ENCODE measurements at regions not wholly inside any gene's neighbourhood (a gene's known extent, or its start where the extent isn't known, plus 50 kb on each side); places are given as distances from the start of the nearest gene placed in this dataset.

- no peak for TF ChIP-seq CTCF (IDR thresholded peaks at IDR 0.05; ENCODE audit: borderline replicate concordance, control extremely low read depth, extremely low read depth, insufficient read depth, missing control alignments)
- DNase-seq (ENCODE audit: low spot score): no peak
- in situ Hi-C loops (cut with MboI; ENCODE audit: low sequenced_read_pairs, unreplicated experiment): no loop called here
Observed at GRCh38 chr21:17738176-17738953, 80.8 kb downstream of the C21orf91 start.

- in situ Hi-C loops (cut with MboI; ENCODE audit: low sequenced_read_pairs, unreplicated experiment): no loop called here
- no peak for DNase-seq (ENCODE audit: low spot score)
- no peak for TF ChIP-seq CTCF (IDR thresholded peaks at IDR 0.05; ENCODE audit: borderline replicate concordance, control extremely low read depth, extremely low read depth, insufficient read depth, missing control alignments)
Observed at GRCh38 chr21:17736072-17736471, 83.1 kb downstream of the C21orf91 start.

GRCh38 chr21:17733209-17733608 lies 85.9 kb downstream of the C21orf91 start:
- in situ Hi-C loops (cut with MboI; ENCODE audit: low sequenced_read_pairs, unreplicated experiment): no loop called here
- TF ChIP-seq CTCF (IDR thresholded peaks at IDR 0.05; ENCODE audit: borderline replicate concordance, control extremely low read depth, extremely low read depth, insufficient read depth, missing control alignments): no peak
- DNase-seq (ENCODE audit: low spot score): no peak

GRCh38 chr21:17732306-17732705 lies 86.8 kb downstream of the C21orf91 start:
- DNase-seq (ENCODE audit: low spot score): no peak
- TF ChIP-seq CTCF (IDR thresholded peaks at IDR 0.05; ENCODE audit: borderline replicate concordance, control extremely low read depth, extremely low read depth, insufficient read depth, missing control alignments): no peak
- in situ Hi-C loops (cut with MboI; ENCODE audit: low sequenced_read_pairs, unreplicated experiment): no loop called here

- no peak for DNase-seq (ENCODE audit: low spot score)
- no peak for TF ChIP-seq CTCF (IDR thresholded peaks at IDR 0.05; ENCODE audit: borderline replicate concordance, control extremely low read depth, extremely low read depth, insufficient read depth, missing control alignments)
- in situ Hi-C loops (cut with MboI; ENCODE audit: low sequenced_read_pairs, unreplicated experiment): no loop called here
Observed at GRCh38 chr21:17731554-17731953, 87.6 kb downstream of the C21orf91 start.

- in situ Hi-C loops (cut with MboI; ENCODE audit: low sequenced_read_pairs, unreplicated experiment): no loop called here
- no peak for DNase-seq (ENCODE audit: low spot score)
- TF ChIP-seq CTCF (IDR thresholded peaks at IDR 0.05; ENCODE audit: borderline replicate concordance, control extremely low read depth, extremely low read depth, insufficient read depth, missing control alignments): no peak
Observed at GRCh38 chr21:17730782-17731181, 88.4 kb downstream of the C21orf91 start.

Measured in GM13976 (cell line).